Central memory CD8-positive, alpha-beta T cell (primary cell): ENCODE measurements at regions not wholly inside any gene's neighbourhood (a gene's known extent, or its start where the extent isn't known, plus 50 kb on each side); places are given as distances from the start of the nearest gene placed in this dataset.

ENCODE experiments used
- ATAC-seq: fragments of 150-1000 bp; cut with Tn5 transposase; replicated peaks from 2 replicates; pipeline ENCODE4 v1.10.0; 2022; ENCODE audit warnings: mild to moderate bottlenecking, moderate FRiP score, moderate number of reproducible peaks; ENCODE audit not compliant: poor library complexity, severe bottlenecking; ENCODE audit errors: extremely low read depth
- DNase-seq, 2 donors: peaks; one replicate each; pipeline ENCODE4 v3.0.0; 2021; ENCODE audit warnings: low spot score in 2 of 2
- H3K27ac Mint-ChIP-seq: one replicate; pipeline ENCODE4 v1.8.0; 2022; ENCODE audit warnings: low read depth, mild to moderate bottlenecking, moderate library complexity, mixed read lengths
- H3K27me3 Mint-ChIP-seq: one replicate; pipeline ENCODE4 v1.8.0; 2022; ENCODE audit warnings: mixed read lengths
- H3K36me3 Mint-ChIP-seq: one replicate; pipeline ENCODE4 v1.8.0; 2022; ENCODE audit warnings: mild to moderate bottlenecking, moderate library complexity, mixed read lengths; ENCODE audit not compliant: insufficient read depth
- H3K4me1 Mint-ChIP-seq: one replicate; pipeline ENCODE4 v1.8.0; 2022; ENCODE audit warnings: mixed read lengths
- H3K4me3 Mint-ChIP-seq: one replicate; pipeline ENCODE4 v1.8.0; 2022; ENCODE audit warnings: mild to moderate bottlenecking, moderate library complexity, mixed read lengths
- H3K9me3 Mint-ChIP-seq: one replicate; pipeline ENCODE4 v1.8.0; 2022; ENCODE audit warnings: mixed read lengths

DNA sequence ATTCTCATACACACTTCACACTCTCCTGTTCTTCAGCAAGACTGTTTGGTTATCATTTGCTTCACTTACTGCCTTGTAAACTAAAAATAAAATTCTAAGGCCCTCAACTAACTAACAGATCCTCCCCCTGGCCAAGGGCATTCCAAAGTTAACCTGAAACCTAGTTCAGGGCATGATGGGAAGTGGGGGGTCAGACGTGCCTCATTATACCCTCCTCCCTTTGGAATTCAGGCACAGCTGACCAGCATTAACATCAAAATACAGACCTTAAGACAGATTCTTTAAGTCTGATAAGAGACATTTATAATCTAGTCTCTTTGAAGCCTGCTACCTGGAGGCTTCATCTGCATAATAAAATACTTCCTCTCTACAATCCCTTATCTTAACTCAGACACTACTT is 221.0 kb downstream of the NOL4 start:
- no peak for DNase-seq
- no peak for ATAC-seq
- H3K4me3 Mint-ChIP-seq = no peak overlapping the region
- H3K9me3 Mint-ChIP-seq = peaks cover 19% of the 10 kb centered on the region
- H3K36me3 Mint-ChIP-seq = peaks cover 2% of the 10 kb centered on the region
- no peaks in the 10 kb centered on the region for H3K4me1 Mint-ChIP-seq
- no peak overlapping the region for H3K27ac Mint-ChIP-seq
- H3K27me3 Mint-ChIP-seq = no peaks in the 10 kb centered on the region

DNA sequence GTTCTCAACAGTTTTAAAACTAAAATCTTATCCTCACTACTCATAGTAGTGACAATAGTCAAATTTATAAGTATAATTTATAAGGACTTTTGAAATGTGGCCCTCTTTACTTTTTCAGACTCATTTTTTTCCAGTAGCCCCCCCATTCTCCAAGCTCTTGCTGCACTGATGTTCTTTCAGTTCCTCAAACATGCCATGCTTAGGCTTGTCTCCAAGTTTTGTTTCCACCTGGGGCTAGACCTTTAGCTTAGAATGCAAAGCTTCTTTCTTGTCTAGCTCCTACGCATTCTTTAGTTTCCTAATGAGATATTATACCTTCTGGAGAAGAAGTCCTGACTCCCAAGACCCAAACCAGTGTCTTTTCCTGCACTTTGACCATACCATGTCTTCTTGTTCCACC is 222.6 kb downstream of the NOL4 start:
- Mint-ChIP-seq H3K36me3 (peaks cover 2% of the 10 kb centered on the region), H3K27ac (no peak overlapping the region), H3K27me3 (no peaks in the 10 kb centered on the region), H3K4me3 (no peak overlapping the region), H3K9me3 (peaks cover 19% of the 10 kb centered on the region), H3K4me1 (no peaks in the 10 kb centered on the region)
- ATAC-seq = no peak
- DNase-seq = no peak

DNA sequence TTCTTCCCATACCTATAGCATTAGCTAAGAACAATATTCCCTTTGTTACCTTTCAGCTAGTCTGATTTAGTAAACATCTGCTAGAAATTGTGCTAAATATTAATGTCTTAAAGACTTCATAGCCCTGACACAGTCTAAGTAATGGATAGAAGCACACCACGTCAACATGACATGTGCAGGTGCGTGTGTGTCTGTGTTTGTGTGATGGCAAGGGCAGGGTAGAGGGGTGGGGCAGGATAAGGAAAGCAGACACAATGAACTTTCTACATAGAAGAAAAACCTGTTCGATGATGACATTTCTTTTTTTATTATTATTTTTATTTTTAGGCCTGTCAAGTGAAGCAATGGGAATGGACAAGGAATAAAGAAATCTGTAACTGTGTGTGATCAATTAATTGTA is 223.3 kb downstream of the NOL4 start:
- no peaks in the 10 kb centered on the region for H3K27me3 Mint-ChIP-seq
- peaks cover 19% of the 10 kb centered on the region for H3K9me3 Mint-ChIP-seq
- ATAC-seq (no peak), DNase-seq (no peak)
- no peak overlapping the region for H3K27ac Mint-ChIP-seq
- H3K4me3 Mint-ChIP-seq = no peak overlapping the region
- H3K36me3 Mint-ChIP-seq = peaks cover 2% of the 10 kb centered on the region
- H3K4me1 Mint-ChIP-seq = no peaks in the 10 kb centered on the region

GRCh38 chr18:33987206-33987605 is 237.5 kb downstream of the NOL4 start:
- ATAC-seq (no peak), DNase-seq (no peak)
- H3K4me3 Mint-ChIP-seq = no peak overlapping the region
- no peaks in the 10 kb centered on the region for H3K27me3 Mint-ChIP-seq
- peaks cover 24% of the 10 kb centered on the region for H3K9me3 Mint-ChIP-seq
- no peak overlapping the region for H3K27ac Mint-ChIP-seq
- H3K4me1 Mint-ChIP-seq = no peaks in the 10 kb centered on the region
- no peaks in the 10 kb centered on the region for H3K36me3 Mint-ChIP-seq

GRCh38 chr18:33983126-33983525 is 241.6 kb downstream of the NOL4 start:
- Mint-ChIP-seq H3K4me3 (no peak overlapping the region), H3K4me1 (no peaks in the 10 kb centered on the region), H3K9me3 (peaks cover 10% of the 10 kb centered on the region), H3K27ac (no peak overlapping the region), H3K27me3 (no peaks in the 10 kb centered on the region), H3K36me3 (no peaks in the 10 kb centered on the region)
- DNase-seq = no peak
- no peak for ATAC-seq

GRCh38 chr18:33960417-33960816 is 264.3 kb downstream of the NOL4 start:
- no peaks in the 10 kb centered on the region for H3K27me3 Mint-ChIP-seq
- H3K36me3 Mint-ChIP-seq = peaks cover 2% of the 10 kb centered on the region
- DNase-seq = no peak
- H3K4me3 Mint-ChIP-seq = no peak overlapping the region
- no peaks in the 10 kb centered on the region for H3K4me1 Mint-ChIP-seq
- ATAC-seq = no peak
- H3K9me3 Mint-ChIP-seq = peaks cover 8% of the 10 kb centered on the region
- no peak overlapping the region for H3K27ac Mint-ChIP-seq

- no peaks in the 10 kb centered on the region for H3K36me3 Mint-ChIP-seq
- no peak overlapping the region for H3K27ac Mint-ChIP-seq
- H3K4me1 Mint-ChIP-seq = no peaks in the 10 kb centered on the region
- no peaks in the 10 kb centered on the region for H3K27me3 Mint-ChIP-seq
- ATAC-seq (no peak), DNase-seq (no peak)
- H3K4me3 Mint-ChIP-seq = no peak overlapping the region
- H3K9me3 Mint-ChIP-seq = peaks cover 7% of the 10 kb centered on the region
These were observed 265.1 kb downstream of the NOL4 start for GRCh38 chr18:33959609-33960008.

DNA sequence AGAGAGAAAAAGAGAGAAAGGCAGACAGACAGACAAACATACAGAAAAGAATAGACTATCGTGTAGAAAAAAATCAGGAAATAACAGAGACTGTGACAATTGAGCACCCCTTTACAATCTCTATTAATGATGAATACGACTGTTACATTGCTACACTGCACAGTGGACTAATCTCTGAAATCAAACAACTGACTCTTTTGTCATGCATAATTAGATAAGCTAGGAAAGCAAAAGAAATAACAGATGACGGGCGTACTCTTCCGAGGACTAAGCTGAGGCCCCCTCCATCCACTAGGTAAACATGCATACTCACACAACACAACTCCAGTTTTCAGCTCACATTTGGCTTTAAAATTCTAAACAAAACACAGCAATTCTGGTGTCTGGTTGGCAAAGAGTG is 267.0 kb downstream of the NOL4 start:
- Mint-ChIP-seq H3K36me3 (no peaks in the 10 kb centered on the region), H3K27ac (no peak overlapping the region), H3K27me3 (no peaks in the 10 kb centered on the region), H3K4me3 (no peak overlapping the region), H3K4me1 (no peaks in the 10 kb centered on the region), H3K9me3 (peaks cover 6% of the 10 kb centered on the region)
- DNase-seq (no peak), ATAC-seq (no peak)

DNA sequence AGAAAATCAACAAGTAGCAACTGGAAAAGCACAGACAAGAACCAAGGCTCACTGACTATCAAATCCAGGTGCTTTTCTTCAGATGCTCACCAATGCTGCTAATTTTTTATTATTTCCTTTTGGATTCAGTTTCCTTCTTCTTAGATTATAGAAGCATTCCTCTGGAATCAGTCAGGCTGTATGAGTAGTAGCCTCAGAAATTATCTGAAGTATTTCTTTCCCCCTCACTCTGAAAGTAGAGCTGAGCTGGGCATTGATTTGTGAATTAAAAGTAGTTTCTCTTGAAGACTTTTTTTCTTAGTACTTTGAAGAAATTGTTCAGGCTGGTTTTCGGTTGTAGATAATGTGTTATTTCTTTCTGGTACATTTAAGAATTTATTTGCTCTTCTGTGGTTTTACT is 273.7 kb downstream of the NOL4 start:
- H3K4me3 Mint-ChIP-seq = no peak overlapping the region
- DNase-seq (no peak), ATAC-seq (no peak)
- H3K36me3 Mint-ChIP-seq = no peaks in the 10 kb centered on the region
- peaks cover 11% of the 10 kb centered on the region for H3K9me3 Mint-ChIP-seq
- no peak overlapping the region for H3K27ac Mint-ChIP-seq
- H3K27me3 Mint-ChIP-seq = no peaks in the 10 kb centered on the region
- no peaks in the 10 kb centered on the region for H3K4me1 Mint-ChIP-seq

- H3K4me3 Mint-ChIP-seq = no peak overlapping the region
- H3K27me3 Mint-ChIP-seq = no peaks in the 10 kb centered on the region
- H3K4me1 Mint-ChIP-seq = no peaks in the 10 kb centered on the region
- peaks cover 7% of the 10 kb centered on the region for H3K9me3 Mint-ChIP-seq
- H3K36me3 Mint-ChIP-seq = no peaks in the 10 kb centered on the region
- DNase-seq (no peak), ATAC-seq (no peak)
- no peak overlapping the region for H3K27ac Mint-ChIP-seq
These were observed 278.4 kb downstream of the NOL4 start for GRCh38 chr18:33946336-33946735.

DNA sequence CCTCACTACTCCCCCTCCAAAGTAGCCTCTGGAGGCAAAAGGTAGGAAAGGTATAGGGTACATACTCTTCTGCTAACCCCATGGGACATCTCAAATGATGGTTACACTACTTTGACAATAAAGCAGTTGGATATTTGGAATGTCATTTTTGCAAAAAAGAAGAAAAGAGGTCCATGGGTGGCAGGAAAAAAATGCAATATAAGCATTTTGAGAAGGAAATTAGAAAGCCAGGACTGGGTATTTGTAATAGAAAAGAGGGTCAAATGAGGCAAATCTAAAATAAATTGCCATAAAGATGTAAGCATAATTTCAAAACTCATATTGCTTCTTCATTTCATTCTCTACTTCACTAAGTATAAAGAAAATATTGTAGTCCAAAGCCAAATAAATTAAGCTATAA is 280.2 kb downstream of the NOL4 start:
- H3K36me3 Mint-ChIP-seq = no peaks in the 10 kb centered on the region
- H3K4me1 Mint-ChIP-seq = no peaks in the 10 kb centered on the region
- no peak overlapping the region for H3K4me3 Mint-ChIP-seq
- H3K9me3 Mint-ChIP-seq = peaks cover 13% of the 10 kb centered on the region
- no peak overlapping the region for H3K27ac Mint-ChIP-seq
- H3K27me3 Mint-ChIP-seq = no peaks in the 10 kb centered on the region
- DNase-seq = no peak
- ATAC-seq = no peak

DNA sequence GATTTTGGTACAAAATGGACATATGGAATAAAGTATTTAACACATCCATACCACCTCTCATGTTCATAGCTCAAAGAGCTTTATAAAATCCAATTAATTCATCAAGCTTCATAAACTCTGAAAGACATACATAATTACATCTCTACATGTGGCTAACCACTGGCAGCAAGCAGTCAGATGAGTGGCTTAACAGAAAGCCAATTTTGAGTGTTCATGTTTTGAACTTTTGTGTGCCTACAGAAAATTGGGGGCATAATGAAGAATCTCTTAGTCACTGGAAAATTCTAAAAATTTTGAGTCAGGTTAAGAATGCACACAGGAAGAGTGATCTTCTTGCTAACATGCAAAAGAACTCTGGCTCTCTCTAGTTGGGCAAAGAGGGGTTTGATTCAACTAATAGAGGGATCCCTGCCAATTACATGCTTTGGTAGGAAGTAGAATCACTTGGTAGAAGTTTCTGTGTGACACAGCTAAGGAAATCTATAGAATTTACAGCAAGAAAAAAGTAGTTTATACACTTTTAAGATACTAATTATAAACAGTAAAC is 287.4 kb downstream of the NOL4 start:
- no peaks in the 10 kb centered on the region for H3K27me3 Mint-ChIP-seq
- no peak overlapping the region for H3K4me3 Mint-ChIP-seq
- H3K9me3 Mint-ChIP-seq = peaks cover 13% of the 10 kb centered on the region
- no peak for DNase-seq
- H3K27ac Mint-ChIP-seq = no peak overlapping the region
- no peaks in the 10 kb centered on the region for H3K4me1 Mint-ChIP-seq
- no peaks in the 10 kb centered on the region for H3K36me3 Mint-ChIP-seq
- no peak for ATAC-seq

DNA sequence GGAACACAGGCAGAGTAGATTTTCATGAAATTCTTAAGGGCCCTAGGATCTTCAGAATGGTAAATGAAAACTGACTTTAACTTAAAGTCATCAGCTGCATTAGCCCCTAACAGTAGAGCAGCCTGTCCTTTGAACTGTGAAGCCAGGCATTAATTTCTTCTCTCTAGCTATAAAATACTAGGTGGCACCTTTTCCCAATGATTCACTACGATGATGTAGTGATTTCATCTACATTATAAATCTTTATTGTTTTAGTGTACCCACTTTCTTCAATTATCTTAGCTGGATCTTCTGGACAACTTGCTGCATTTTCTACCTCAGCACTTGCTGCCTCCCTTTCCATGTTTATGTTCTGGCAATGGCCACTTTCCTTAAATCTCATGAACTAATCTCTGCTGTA is 290.5 kb downstream of the NOL4 start:
- no peaks in the 10 kb centered on the region for H3K4me1 Mint-ChIP-seq
- H3K36me3 Mint-ChIP-seq = no peaks in the 10 kb centered on the region
- ATAC-seq (no peak), DNase-seq (no peak)
- peaks cover 7% of the 10 kb centered on the region for H3K9me3 Mint-ChIP-seq
- H3K27ac Mint-ChIP-seq = no peak overlapping the region
- H3K27me3 Mint-ChIP-seq = no peaks in the 10 kb centered on the region
- H3K4me3 Mint-ChIP-seq = no peak overlapping the region

DNA sequence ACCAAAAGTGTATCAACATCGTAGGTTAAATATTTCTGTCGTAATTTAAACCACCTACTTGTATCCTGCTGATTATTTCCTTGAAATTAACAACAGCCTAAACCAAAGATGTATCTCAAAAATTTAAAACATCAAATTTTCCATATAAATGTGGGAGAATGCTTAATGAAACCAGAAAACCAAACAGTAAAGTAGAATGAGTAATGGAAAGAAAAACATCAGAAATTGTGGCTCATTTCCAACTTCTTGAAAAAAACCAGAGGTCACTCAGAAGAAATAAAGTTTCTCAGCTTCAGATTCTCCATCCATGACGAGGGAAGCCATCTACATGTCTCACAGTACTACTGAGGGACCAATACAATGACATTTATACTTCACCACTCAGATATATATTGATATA is 296.5 kb downstream of the NOL4 start:
- H3K4me3 Mint-ChIP-seq = no peak overlapping the region
- H3K27ac Mint-ChIP-seq = no peak overlapping the region
- no peak for DNase-seq
- ATAC-seq = no peak
- peaks cover 2% of the 10 kb centered on the region for H3K36me3 Mint-ChIP-seq
- H3K9me3 Mint-ChIP-seq = peaks cover 12% of the 10 kb centered on the region
- no peaks in the 10 kb centered on the region for H3K4me1 Mint-ChIP-seq
- no peaks in the 10 kb centered on the region for H3K27me3 Mint-ChIP-seq
